ENCODE measurements at regions not wholly inside any gene's neighbourhood (a gene's known extent, or its start where the extent isn't known, plus 50 kb on each side); places are given as distances from the start of the nearest gene placed in this dataset.

- TF ChIP-seq CREB3L1 (IDR thresholded peaks at IDR 0.05; ENCODE audit: borderline replicate concordance, low read depth) = no peak
- peak; percentile 84 for TF ChIP-seq CEBPB (tag; IDR thresholded peaks at IDR 0.05)
- no peak for TF ChIP-seq NUFIP1 (IDR thresholded peaks at IDR 0.05; ENCODE audit: partially characterized antibody)
- TF ChIP-seq ATF3 (IDR thresholded peaks at IDR 0.05) = no peak
- TF ChIP-seq ATF3 (CRISPR knock-in tag; conservative IDR thresholded peaks at IDR 0.05) = no peak
- TF ChIP-seq GTF2E2 (tag; IDR thresholded peaks at IDR 0.05) = no peak
- TF ChIP-seq ZNF785 (CRISPR knock-in tag; IDR thresholded peaks at IDR 0.05) = no peak
- TF ChIP-seq POU5F1 (IDR thresholded peaks at IDR 0.05; ENCODE audit: borderline replicate concordance, low read depth, low read length, partially characterized antibody) = no peak
- no peak for TF ChIP-seq TGIF2 (CRISPR knock-in tag; IDR thresholded peaks at IDR 0.05)
- TF ChIP-seq TCFL5 (CRISPR knock-in tag; conservative IDR thresholded peaks at IDR 0.05) = no peak
- no peak for TF ChIP-seq OTX1 (CRISPR knock-in tag; IDR thresholded peaks at IDR 0.05)
- TF ChIP-seq SNIP1 (IDR thresholded peaks at IDR 0.05; ENCODE audit: low read depth) = no peak
- TF ChIP-seq TCF15 (CRISPR knock-in tag; IDR thresholded peaks at IDR 0.05) = no peak
- no peak for TF ChIP-seq ZBTB2 (IDR thresholded peaks at IDR 0.05)
- no peak for TF ChIP-seq E2F6 (IDR thresholded peaks at IDR 0.05; ENCODE audit: borderline replicate concordance in 1 of 2, extremely low read depth in 1 of 2, insufficient read depth in 1 of 2, insufficient read length in 1 of 2, low read depth in 1 of 2, low read length in 1 of 2, poor library complexity in 1 of 2, severe bottlenecking in 1 of 2)
- no peak for TF ChIP-seq CREB3 (tag; conservative IDR thresholded peaks at IDR 0.05; ENCODE audit: low read depth)
- no peak for TF ChIP-seq HCFC1 (IDR thresholded peaks at IDR 0.05; ENCODE audit: low read depth, low read length)
- TF ChIP-seq KDM5B (IDR thresholded peaks at IDR 0.05; ENCODE audit: insufficient replicate concordance, low read depth, low read length) = no peak
- TF ChIP-seq CLOCK (CRISPR knock-in tag; IDR thresholded peaks at IDR 0.05; ENCODE audit: borderline replicate concordance) = no peak
Measured at GRCh38 chr21:15210235-15210678, 145.5 kb upstream of the NRIP1 start (continued).
